ENCODE measurements at regions not wholly inside any gene's neighbourhood (a gene's known extent, or its start where the extent isn't known, plus 50 kb on each side); places are given as distances from the start of the nearest gene placed in this dataset.
"Not testable (repeated sequence)": the region's sequence is repeated elsewhere in the genome, so short reads cannot be mapped to it uniquely, and the experiment has no call there.

DNA sequence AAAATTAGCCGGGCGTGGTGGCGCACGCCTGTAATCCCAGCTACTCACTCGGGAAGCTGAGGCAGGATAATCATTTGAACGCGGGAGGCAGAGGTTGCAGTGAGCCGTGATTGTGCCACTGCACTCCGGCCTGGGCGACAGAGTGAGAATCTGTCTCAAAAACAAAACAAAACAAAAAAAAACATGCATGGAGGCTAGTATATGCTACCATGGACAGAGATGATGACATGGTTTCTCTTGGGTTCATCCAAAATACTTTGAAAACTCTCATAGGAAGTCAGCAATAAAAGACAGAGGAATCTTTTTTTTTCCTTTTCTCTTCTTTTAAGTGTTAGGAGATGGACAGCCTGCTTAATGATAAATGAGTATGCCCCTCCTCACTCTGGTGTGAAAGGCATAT, 137.7 kb upstream of the MB21D2 start:
- peaks cover 12% of the 10 kb centered on the region for H3K4me1 ChIP-seq (ENCODE audit: low read depth)
- no peaks in the 10 kb centered on the region for H3K36me3 ChIP-seq
- H3K27ac ChIP-seq: no peak overlapping the region
- no peak for TF ChIP-seq CTCF (IDR thresholded peaks at IDR 0.05; ENCODE audit: low read depth, low read length)
- DNase-seq (ENCODE audit: low read depth in 1 of 2, low spot score in 1 of 2): no peak
- no peak overlapping the region for H3K4me3 ChIP-seq
- no peaks in the 10 kb centered on the region for H3K27me3 ChIP-seq
- H3K9me3 ChIP-seq (ENCODE audit: low read depth): no peaks in the 10 kb centered on the region

DNA sequence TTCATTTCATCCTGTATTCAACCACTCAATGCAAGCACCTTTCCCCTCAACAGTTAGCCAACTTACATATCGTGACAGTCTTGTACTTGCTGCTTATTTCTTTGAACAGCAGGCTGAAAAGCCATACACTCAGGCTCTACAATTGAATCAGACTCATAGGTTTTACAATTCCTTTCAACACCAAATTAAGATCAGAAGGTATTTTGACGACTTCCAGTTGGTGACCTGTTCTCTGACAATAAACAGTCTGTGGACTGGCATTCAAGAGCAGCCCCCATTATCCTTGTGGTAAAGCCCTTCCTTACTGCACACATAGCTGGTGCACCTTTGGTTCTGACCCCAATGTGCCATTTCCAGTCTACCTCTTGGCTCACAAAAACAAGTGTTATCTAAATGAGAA, 140.0 kb upstream of the MB21D2 start:
- H3K4me3 ChIP-seq: no peak overlapping the region
- H3K27me3 ChIP-seq: no peaks in the 10 kb centered on the region
- H3K36me3 ChIP-seq: no peaks in the 10 kb centered on the region
- H3K9me3 ChIP-seq (ENCODE audit: low read depth): no peaks in the 10 kb centered on the region
- no peak overlapping the region for H3K27ac ChIP-seq
- peaks cover 12% of the 10 kb centered on the region for H3K4me1 ChIP-seq (ENCODE audit: low read depth)
- TF ChIP-seq CTCF (IDR thresholded peaks at IDR 0.05; ENCODE audit: low read depth, low read length): no peak
- DNase-seq (ENCODE audit: low read depth in 1 of 2, low spot score in 1 of 2): peak in 1 of 2 donors; percentile 75

GRCh38 chr3:193060748-193061546, 143.3 kb upstream of the MB21D2 start:
- Histone ChIP-seq H3K27me3 (no peaks in the 10 kb centered on the region), H3K36me3 (no peaks in the 10 kb centered on the region), H3K4me3 (no peak overlapping the region), H3K9me3 (ENCODE audit: low read depth) (no peaks in the 10 kb centered on the region), H3K27ac (no peak overlapping the region), H3K4me1 (ENCODE audit: low read depth) (peaks cover 12% of the 10 kb centered on the region)
- TF ChIP-seq CTCF (IDR thresholded peaks at IDR 0.05; ENCODE audit: low read depth, low read length): no peak
- no peak for DNase-seq (ENCODE audit: low read depth in 1 of 2, low spot score in 1 of 2)

GRCh38 chr3:193068365-193068764, 150.7 kb upstream of the MB21D2 start:
- no peak for TF ChIP-seq CTCF (IDR thresholded peaks at IDR 0.05; ENCODE audit: low read depth, low read length)
- Histone ChIP-seq H3K27me3 (no peaks in the 10 kb centered on the region), H3K9me3 (ENCODE audit: low read depth) (no peaks in the 10 kb centered on the region), H3K4me3 (no peak overlapping the region), H3K36me3 (no peaks in the 10 kb centered on the region), H3K27ac (no peak overlapping the region), H3K4me1 (ENCODE audit: low read depth) (peaks cover 10% of the 10 kb centered on the region)
- no peak for DNase-seq (ENCODE audit: low read depth in 1 of 2, low spot score in 1 of 2)

DNA sequence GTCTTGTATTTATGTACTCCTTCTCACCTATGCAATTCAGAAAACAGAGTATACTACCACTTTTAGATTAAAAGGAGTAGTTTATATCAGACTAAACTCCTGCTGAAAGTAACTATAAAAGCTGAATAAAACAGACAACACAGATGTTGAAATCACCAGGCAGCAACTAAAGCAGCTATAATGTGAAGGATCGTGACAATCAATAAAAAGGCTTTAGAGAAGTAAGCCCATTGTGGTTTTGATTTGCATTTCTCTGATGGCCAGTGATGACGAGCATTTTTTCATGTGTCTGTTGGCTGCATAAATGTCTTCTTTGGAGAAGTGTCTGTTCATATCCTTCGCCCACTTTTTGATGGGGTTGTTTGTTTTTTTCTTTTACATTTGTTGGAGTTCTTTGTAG, 152.1 kb upstream of the MB21D2 start:
- not testable (repeated sequence) for H3K27ac ChIP-seq; H3K36me3 ChIP-seq; H3K27me3 ChIP-seq; DNase-seq (ENCODE audit: low read depth in 1 of 2, low spot score in 1 of 2); H3K9me3 ChIP-seq (ENCODE audit: low read depth); H3K4me3 ChIP-seq
- H3K4me1 ChIP-seq (ENCODE audit: low read depth): peaks cover 10% of the 10 kb centered on the region

DNA sequence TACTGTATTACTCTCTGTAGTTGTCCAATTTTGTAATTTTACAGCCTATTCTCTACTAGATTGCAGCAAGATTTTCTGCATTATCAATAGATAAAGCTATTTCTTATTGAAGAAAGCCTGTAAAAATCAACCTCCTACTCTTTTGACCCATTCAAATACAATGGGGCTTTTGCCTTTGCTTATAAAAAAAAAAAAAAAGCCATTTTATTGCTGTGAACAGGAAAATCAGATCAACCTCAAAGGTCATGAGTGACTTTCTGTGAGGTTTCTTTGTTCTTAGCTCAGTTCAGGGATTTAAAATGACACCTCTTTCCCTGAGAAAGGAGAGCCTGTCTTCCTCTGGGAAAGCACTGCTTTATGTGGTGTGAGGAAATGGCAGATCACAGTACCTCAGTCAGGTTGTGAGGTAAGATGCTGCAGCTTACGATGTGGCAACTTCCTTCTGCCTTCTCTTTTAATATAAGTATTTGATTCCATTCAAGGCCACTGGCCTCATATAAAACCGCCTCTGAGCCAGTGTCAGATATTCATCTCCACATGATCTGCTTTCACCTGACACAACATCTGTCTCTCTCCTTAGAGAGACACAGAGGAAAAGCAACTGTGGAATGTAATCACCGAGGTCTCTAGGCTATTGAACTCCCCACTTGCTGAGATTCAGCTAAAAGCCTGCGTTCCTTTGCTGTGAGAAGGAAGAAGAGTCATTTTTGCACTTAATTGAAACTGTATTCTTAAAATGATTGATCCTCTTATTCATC, 161.5 kb upstream of the MB21D2 start:
- TF ChIP-seq CTCF (IDR thresholded peaks at IDR 0.05; ENCODE audit: low read depth, low read length): no peak
- Histone ChIP-seq H3K27ac (no peak overlapping the region), H3K36me3 (no peaks in the 10 kb centered on the region), H3K4me3 (no peak overlapping the region), H3K9me3 (ENCODE audit: low read depth) (no peaks in the 10 kb centered on the region), H3K27me3 (no peaks in the 10 kb centered on the region), H3K4me1 (ENCODE audit: low read depth) (no peaks in the 10 kb centered on the region)
- no peak for DNase-seq (ENCODE audit: low read depth in 1 of 2, low spot score in 1 of 2)
